ENCODE measurements at regions not wholly inside any gene's neighbourhood (a gene's known extent, or its start where the extent isn't known, plus 50 kb on each side); places are given as distances from the start of the nearest gene placed in this dataset.

GRCh38 chr18:55878224-55878623 is 290.2 kb upstream of the TCF4 start:
- Histone ChIP-seq H3K9ac (ENCODE audit: low read length) (no peak overlapping the region), H4K20me1 (ENCODE audit: insufficient read depth, low read length) (no peaks in the 10 kb centered on the region), H3K27me3 (replicated peaks; ENCODE audit: insufficient read depth, low read length) (no peaks in the 10 kb centered on the region), H3K9me2 (replicated peaks; ENCODE audit: insufficient read depth, low read length) (no peaks in the 10 kb centered on the region), H3K4me1 (ENCODE audit: low read length) (no peaks in the 10 kb centered on the region), H3K36me3 (replicated peaks; ENCODE audit: insufficient read depth, low read length) (no peaks in the 10 kb centered on the region), H3K4me3 (ENCODE audit: low read length) (no peak overlapping the region), H3K79me2 (ENCODE audit: low read length) (no peaks in the 10 kb centered on the region), H2AFZ (ENCODE audit: low read length) (no peak overlapping the region), H3F3A (ENCODE audit: insufficient read depth, low read length) (no peaks in the 10 kb centered on the region), H3K4me2 (ENCODE audit: low read depth, low read length) (no peak overlapping the region), H3K27ac (ENCODE audit: low read length) (no peak overlapping the region), H3K9me3 (replicated peaks; ENCODE audit: insufficient read depth, low read length) (no peaks in the 10 kb centered on the region)
- TF ChIP-seq EZH2phosphoT487 (IDR thresholded peaks at IDR 0.05; ENCODE audit: low read length) (no peak), CTCF (IDR thresholded peaks at IDR 0.05; ENCODE audit: low read length) (no peak), EZH2 (optimal IDR thresholded peaks at IDR 0.05; ENCODE audit: low read depth, low read length) (no peak)
- DNase-seq = no peak

- Histone ChIP-seq H2AFZ (ENCODE audit: low read length) (no peak overlapping the region), H3K36me3 (replicated peaks; ENCODE audit: insufficient read depth, low read length) (no peaks in the 10 kb centered on the region), H3K9ac (ENCODE audit: low read length) (no peak overlapping the region), H3K4me3 (ENCODE audit: low read length) (no peak overlapping the region), H3K9me2 (replicated peaks; ENCODE audit: insufficient read depth, low read length) (no peaks in the 10 kb centered on the region), H3K4me2 (ENCODE audit: low read depth, low read length) (no peak overlapping the region), H3K4me1 (ENCODE audit: low read length) (no peaks in the 10 kb centered on the region), H3F3A (ENCODE audit: insufficient read depth, low read length) (no peaks in the 10 kb centered on the region), H3K79me2 (ENCODE audit: low read length) (no peaks in the 10 kb centered on the region), H3K27me3 (replicated peaks; ENCODE audit: insufficient read depth, low read length) (no peaks in the 10 kb centered on the region), H3K27ac (ENCODE audit: low read length) (no peak overlapping the region), H4K20me1 (ENCODE audit: insufficient read depth, low read length) (no peaks in the 10 kb centered on the region), H3K9me3 (replicated peaks; ENCODE audit: insufficient read depth, low read length) (no peaks in the 10 kb centered on the region)
- DNase-seq = no peak
- no peak for TF ChIP-seq CTCF (IDR thresholded peaks at IDR 0.05; ENCODE audit: low read length)
These were observed 289.3 kb upstream of the TCF4 start for GRCh38 chr18:55877321-55877720.

- Histone ChIP-seq H3K4me2 (ENCODE audit: low read depth, low read length) (no peak overlapping the region), H3K27me3 (replicated peaks; ENCODE audit: insufficient read depth, low read length) (no peaks in the 10 kb centered on the region), H3K9me3 (replicated peaks; ENCODE audit: insufficient read depth, low read length) (no peaks in the 10 kb centered on the region), H3K9me2 (replicated peaks; ENCODE audit: insufficient read depth, low read length) (no peaks in the 10 kb centered on the region), H3K79me2 (ENCODE audit: low read length) (no peaks in the 10 kb centered on the region), H3K4me3 (ENCODE audit: low read length) (no peak overlapping the region), H2AFZ (ENCODE audit: low read length) (no peak overlapping the region), H3F3A (ENCODE audit: insufficient read depth, low read length) (no peaks in the 10 kb centered on the region), H3K9ac (ENCODE audit: low read length) (no peak overlapping the region), H4K20me1 (ENCODE audit: insufficient read depth, low read length) (no peaks in the 10 kb centered on the region), H3K27ac (ENCODE audit: low read length) (no peak overlapping the region), H3K4me1 (ENCODE audit: low read length) (no peaks in the 10 kb centered on the region), H3K36me3 (replicated peaks; ENCODE audit: insufficient read depth, low read length) (no peaks in the 10 kb centered on the region)
- no peak for TF ChIP-seq CTCF (IDR thresholded peaks at IDR 0.05; ENCODE audit: low read length)
- no peak for TF ChIP-seq EZH2 (optimal IDR thresholded peaks at IDR 0.05; ENCODE audit: low read depth, low read length)
- no peak for TF ChIP-seq EZH2phosphoT487 (IDR thresholded peaks at IDR 0.05; ENCODE audit: low read length)
- DNase-seq = no peak
These were observed 288.3 kb upstream of the TCF4 start for GRCh38 chr18:55876254-55876653.

Data from MM.1S (cell line).